ENCODE measurements at regions not wholly inside any gene's neighbourhood (a gene's known extent, or its start where the extent isn't known, plus 50 kb on each side); places are given as distances from the start of the nearest gene placed in this dataset.

GRCh38 chr5:173477345-173478040 lies 139.0 kb downstream of the BOD1 start:
- intact Hi-C loops (cut with DNase I; ENCODE audit: low total_unique reads), result no loop called here
- H3K4me3 ChIP-seq (ENCODE audit: low read depth, poor library complexity, severe bottlenecking), result no peak overlapping the region
- DNase-seq (ENCODE audit: low spot score in 2 of 2), result no peak
- TF ChIP-seq POLR2A (IDR thresholded peaks at IDR 0.05), result no peak
- TF ChIP-seq, protein P1, sequence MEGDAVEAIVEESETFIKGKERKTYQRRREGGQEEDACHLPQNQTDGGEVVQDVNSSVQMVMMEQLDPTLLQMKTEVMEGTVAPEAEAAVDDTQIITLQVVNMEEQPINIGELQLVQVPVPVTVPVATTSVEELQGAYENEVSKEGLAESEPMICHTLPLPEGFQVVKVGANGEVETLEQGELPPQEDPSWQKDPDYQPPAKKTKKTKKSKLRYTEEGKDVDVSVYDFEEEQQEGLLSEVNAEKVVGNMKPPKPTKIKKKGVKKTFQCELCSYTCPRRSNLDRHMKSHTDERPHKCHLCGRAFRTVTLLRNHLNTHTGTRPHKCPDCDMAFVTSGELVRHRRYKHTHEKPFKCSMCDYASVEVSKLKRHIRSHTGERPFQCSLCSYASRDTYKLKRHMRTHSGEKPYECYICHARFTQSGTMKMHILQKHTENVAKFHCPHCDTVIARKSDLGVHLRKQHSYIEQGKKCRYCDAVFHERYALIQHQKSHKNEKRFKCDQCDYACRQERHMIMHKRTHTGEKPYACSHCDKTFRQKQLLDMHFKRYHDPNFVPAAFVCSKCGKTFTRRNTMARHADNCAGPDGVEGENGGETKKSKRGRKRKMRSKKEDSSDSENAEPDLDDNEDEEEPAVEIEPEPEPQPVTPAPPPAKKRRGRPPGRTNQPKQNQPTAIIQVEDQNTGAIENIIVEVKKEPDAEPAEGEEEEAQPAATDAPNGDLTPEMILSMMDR (IDR thresholded peaks at IDR 0.05), result no peak
- 45 to 46% methylated on average over 13 of the region's 13 CpGs for WGBS, 2 donors

DNA sequence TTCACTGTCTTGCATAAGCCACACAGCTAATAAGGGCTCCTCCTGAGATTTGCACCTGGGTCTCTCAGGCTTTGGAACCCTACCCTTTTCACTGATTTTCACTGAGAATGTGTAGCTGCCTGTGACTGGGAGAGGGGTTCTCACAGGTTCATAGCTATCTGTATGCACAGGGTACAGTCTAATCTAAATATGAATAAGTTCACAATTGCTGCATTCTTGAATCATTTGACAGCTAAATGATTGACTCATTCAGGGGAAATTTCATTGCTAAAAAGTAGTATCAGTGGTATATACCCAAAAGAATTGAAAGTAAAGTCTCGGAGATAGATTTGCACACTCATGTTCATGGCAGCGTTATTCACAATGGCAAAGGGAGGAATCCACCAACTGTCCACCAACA lies 140.7 kb downstream of the BOD1 start:
- intact Hi-C loops (cut with DNase I; ENCODE audit: low total_unique reads), result no loop called here
- DNase-seq (ENCODE audit: low spot score in 2 of 2), result no peak
- TF ChIP-seq POLR2A (IDR thresholded peaks at IDR 0.05), result no peak
- TF ChIP-seq, protein P1 (IDR thresholded peaks at IDR 0.05), result no peak
- H3K4me3 ChIP-seq (ENCODE audit: low read depth, poor library complexity, severe bottlenecking), result no peak overlapping the region
- WGBS, 2 donors, result 88 to 100% methylated on average over 2 of the region's 2 CpGs

DNA sequence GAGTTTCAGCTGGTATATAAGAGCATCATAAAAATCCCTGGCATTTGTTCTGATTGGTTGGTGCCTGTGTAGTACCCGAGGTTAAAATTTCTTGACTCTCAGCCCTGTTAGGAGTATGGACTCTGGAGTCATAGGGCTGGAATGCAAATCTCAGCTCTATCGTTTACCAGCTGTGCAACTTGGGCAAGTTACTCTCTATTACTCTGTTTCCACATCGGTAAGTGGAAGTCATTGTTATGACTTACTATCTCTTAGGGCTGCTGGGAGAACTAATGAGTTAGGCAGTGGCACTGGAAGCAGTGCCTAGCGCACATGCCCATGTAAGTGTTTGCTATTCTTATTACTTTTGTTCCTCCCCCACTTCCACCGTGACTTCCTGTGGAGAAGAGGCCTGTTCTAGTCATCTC lies 141.6 kb downstream of the BOD1 start:
- no peak for DNase-seq (ENCODE audit: low spot score in 2 of 2)
- TF ChIP-seq, protein P1 (IDR thresholded peaks at IDR 0.05), result no peak
- no peak for TF ChIP-seq POLR2A (IDR thresholded peaks at IDR 0.05)
- no peak overlapping the region for H3K4me3 ChIP-seq (ENCODE audit: low read depth, poor library complexity, severe bottlenecking)
- intact Hi-C loops (cut with DNase I; ENCODE audit: low total_unique reads), result no loop called here
- WGBS, 2 donors, result 65 to 76% methylated on average over 5 of the region's 5 CpGs

- 87 to 88% methylated on average over 6 of the region's 6 CpGs for WGBS, 2 donors
- H3K4me3 ChIP-seq (ENCODE audit: low read depth, poor library complexity, severe bottlenecking), result no peak overlapping the region
- DNase-seq (ENCODE audit: low spot score in 2 of 2), result no peak
- TF ChIP-seq POLR2A (IDR thresholded peaks at IDR 0.05), result no peak
- TF ChIP-seq, protein P1 (IDR thresholded peaks at IDR 0.05), result no peak
- intact Hi-C loops (cut with DNase I; ENCODE audit: low total_unique reads), result no loop called here
Measured at GRCh38 chr5:173473288-173473687, 143.2 kb downstream of the BOD1 start.

DNA sequence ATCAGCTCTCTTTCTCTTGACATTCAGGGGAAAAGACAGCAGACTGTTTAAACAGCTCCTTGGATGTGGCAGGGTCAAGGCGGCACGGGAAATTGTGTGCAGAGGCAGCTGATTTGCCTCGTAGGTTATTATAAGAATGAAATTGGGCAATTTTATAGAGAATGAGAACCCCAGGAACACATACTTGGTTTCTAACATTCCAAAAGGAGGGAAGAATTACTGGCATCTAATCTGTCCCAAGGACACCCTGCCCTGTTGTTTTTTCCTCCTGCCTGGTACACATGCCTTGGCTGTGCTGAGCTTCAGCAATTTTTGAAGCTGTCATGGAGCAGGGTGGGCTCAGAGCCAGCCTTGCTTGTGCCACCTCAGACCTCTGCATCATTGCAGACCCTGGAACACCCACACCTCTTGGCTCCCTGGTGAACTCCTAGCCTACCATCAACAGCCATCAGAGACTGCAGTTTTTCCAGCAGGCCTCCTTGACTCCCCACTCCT lies 143.6 kb downstream of the BOD1 start:
- WGBS, 2 donors, result 70 to 86% methylated on average over 3 of the region's 3 CpGs
- peak in 1 of 2 donors; percentile 33 for DNase-seq (ENCODE audit: low spot score in 2 of 2)
- TF ChIP-seq POLR2A (IDR thresholded peaks at IDR 0.05), result no peak
- TF ChIP-seq, protein P1 (IDR thresholded peaks at IDR 0.05), result no peak
- no peak overlapping the region for H3K4me3 ChIP-seq (ENCODE audit: low read depth, poor library complexity, severe bottlenecking)
- intact Hi-C loops (cut with DNase I; ENCODE audit: low total_unique reads), result no loop called here

- TF ChIP-seq, protein P1 (IDR thresholded peaks at IDR 0.05), result no peak
- TF ChIP-seq POLR2A (IDR thresholded peaks at IDR 0.05), result no peak
- intact Hi-C loops (cut with DNase I; ENCODE audit: low total_unique reads), result no loop called here
- peak; percentile 85 to 89 for DNase-seq (ENCODE audit: low spot score in 2 of 2)
- H3K4me3 ChIP-seq (ENCODE audit: low read depth, poor library complexity, severe bottlenecking), result no peak overlapping the region
- WGBS, 2 donors, result 30 to 43% methylated on average over 3 of the region's 3 CpGs
Measured at GRCh38 chr5:173472164-173472563, 143.9 kb upstream of the STC2 start.

All from lower leg skin (tissue), 4 donors.